CD4-positive, alpha-beta T cell (primary cell): ENCODE measurements at regions not wholly inside any gene's neighbourhood (a gene's known extent, or its start where the extent isn't known, plus 50 kb on each side); places are given as distances from the start of the nearest gene placed in this dataset.

Experiments
- ATAC-seq: fragments of 200-7000 bp; cut with Tn5 transposase; one replicate; pipeline ENCODE4 v1.10.0; 2022; ENCODE audit warnings: mild to moderate bottlenecking; ENCODE audit not compliant: poor library complexity
- CTCF ChIA-PET: fragments of 350-600 bp; sonication (Branson Sonifier 250); formaldehyde crosslinking; loops from one replicate; lab custom pipeline; 2021; ENCODE audit warnings: antibody characterized with exemption, inconsistent platforms; lab: Charles Lee
- POLR2A ChIA-PET: fragments of 350-600 bp; sonication (Branson Sonifier 250); formaldehyde crosslinking; loops from one replicate; lab custom pipeline; 2021; ENCODE audit warnings: antibody characterized with exemption, inconsistent platforms; lab: Charles Lee
- DNase-seq, 14 experiments: peaks; one replicate each; pipeline ENCODE4 v3.0.0-alpha.2; 2013 to 2020; ENCODE audit warnings: mixed read lengths in 2 of 14
- H3K27ac ChIP-seq, 2 donors: one replicate each; pipeline versions ENCODE4 v1.5.1 to v1.7.0; 2013; ENCODE audit warnings: low read length in 2 of 2, low read depth in 1 of 2, mild to moderate bottlenecking in 1 of 2
- H3K27me3 ChIP-seq, 2 experiments: 1 replicate in 1 of 2; 2 replicates in 1 of 2; pipeline versions ENCODE4 v1.6.1 to v1.7.0; 2013; ENCODE audit warnings: low read length in 2 of 2, control low read depth in 1 of 2, mild to moderate bottlenecking in 1 of 2, moderate library complexity in 1 of 2; ENCODE audit not compliant: insufficient read depth in 2 of 2, control insufficient read depth in 1 of 2
- H3K36me3 ChIP-seq: one replicate; pipeline ENCODE4 v1.6.1; 2013; ENCODE audit warnings: low read length, control low read depth; ENCODE audit not compliant: insufficient read depth
- H3K4me1 ChIP-seq: one replicate; pipeline ENCODE4 v1.6.1; 2013; ENCODE audit warnings: low read length, control low read depth; ENCODE audit not compliant: insufficient read depth
- H3K4me3 ChIP-seq: one replicate; pipeline ENCODE4 v1.5.1; 2013; ENCODE audit warnings: mild to moderate bottlenecking, low read length, moderate library complexity
- H3K9me3 ChIP-seq, 2 experiments: 1 replicate in 1 of 2; 2 replicates in 1 of 2; pipeline versions ENCODE4 v1.6.1 to v1.7.0; 2013; ENCODE audit warnings: low read length in 2 of 2, mild to moderate bottlenecking in 2 of 2, control low read depth in 1 of 2, moderate library complexity in 1 of 2; ENCODE audit not compliant: control insufficient read depth in 1 of 2, insufficient read depth in 1 of 2
- H3K27ac Mint-ChIP-seq: one replicate; pipeline ENCODE4 v1.8.0; 2020; ENCODE audit warnings: mixed read lengths
- H3K27me3 Mint-ChIP-seq: one replicate; pipeline ENCODE4 v1.8.0; 2021; ENCODE audit warnings: mixed read lengths
- H3K36me3 Mint-ChIP-seq: one replicate; pipeline ENCODE4 v1.8.0; 2021; ENCODE audit warnings: low read depth, mixed read lengths
- H3K4me1 Mint-ChIP-seq: one replicate; pipeline ENCODE4 v1.8.0; 2021; ENCODE audit warnings: low read depth, mixed read lengths
- H3K4me3 Mint-ChIP-seq: one replicate; pipeline ENCODE4 v1.8.0; 2020; ENCODE audit warnings: mild to moderate bottlenecking, mixed read lengths
- H3K9me3 Mint-ChIP-seq: one replicate; pipeline ENCODE4 v1.8.0; 2020; ENCODE audit warnings: mixed read lengths
- intact Hi-C, 2 experiments: fragments of 100-400 bp; cut with DNase I in 1 of 2; cut with micrococcal nuclease in 1 of 2; formaldehyde crosslinking; loops; one replicate each; pipeline versions ENCODE4 v1.15.1 to v1.9.0; 2023 to 2025; cut with DNase I, micrococcal nuclease
- TF ChIP-seq, protein P1 (sequence below): fragments of 200-600 bp; IDR thresholded peaks from one replicate; pipeline ENCODE4 v1.8.0; 2022; ENCODE audit warnings: antibody characterized with exemption, mild to moderate bottlenecking

DNA sequence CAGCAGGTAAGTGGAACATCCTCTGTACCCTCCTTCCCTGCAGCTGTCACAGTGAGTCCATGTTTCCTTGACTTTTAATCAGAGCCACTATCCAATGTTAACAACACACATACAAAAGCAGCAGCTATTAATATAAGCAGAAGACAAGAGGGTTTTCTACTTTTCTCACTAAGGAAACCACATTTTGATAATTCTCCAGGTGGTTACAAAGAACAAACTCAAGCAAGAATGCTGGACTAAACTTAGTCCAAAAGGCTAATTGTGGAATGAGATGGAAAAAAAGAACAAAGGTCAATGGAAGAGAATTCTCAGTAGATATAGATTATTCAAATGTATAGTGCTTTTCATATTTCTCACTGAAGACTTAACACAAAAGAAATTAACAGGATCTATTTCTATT, 176.9 kb upstream of the SLC39A10 start:
- Histone ChIP-seq H3K9me3 (no peaks in the 10 kb centered on the region), H3K27ac (no peak overlapping the region), H3K4me3 (no peak overlapping the region), H3K4me1 (peaks cover 3% of the 10 kb centered on the region), H3K36me3 (no peaks in the 10 kb centered on the region), H3K27me3 (no peaks in the 10 kb centered on the region)
- H3K4me3 Mint-ChIP-seq: no peak overlapping the region
- POLR2A ChIA-PET: no interaction called here
- peaks cover 13% of the 10 kb centered on the region for H3K4me1 Mint-ChIP-seq
- ATAC-seq: no peak
- H3K27ac Mint-ChIP-seq: no peak overlapping the region
- H3K9me3 Mint-ChIP-seq: no peaks in the 10 kb centered on the region
- no peaks in the 10 kb centered on the region for H3K36me3 Mint-ChIP-seq
- TF ChIP-seq, protein P1, sequence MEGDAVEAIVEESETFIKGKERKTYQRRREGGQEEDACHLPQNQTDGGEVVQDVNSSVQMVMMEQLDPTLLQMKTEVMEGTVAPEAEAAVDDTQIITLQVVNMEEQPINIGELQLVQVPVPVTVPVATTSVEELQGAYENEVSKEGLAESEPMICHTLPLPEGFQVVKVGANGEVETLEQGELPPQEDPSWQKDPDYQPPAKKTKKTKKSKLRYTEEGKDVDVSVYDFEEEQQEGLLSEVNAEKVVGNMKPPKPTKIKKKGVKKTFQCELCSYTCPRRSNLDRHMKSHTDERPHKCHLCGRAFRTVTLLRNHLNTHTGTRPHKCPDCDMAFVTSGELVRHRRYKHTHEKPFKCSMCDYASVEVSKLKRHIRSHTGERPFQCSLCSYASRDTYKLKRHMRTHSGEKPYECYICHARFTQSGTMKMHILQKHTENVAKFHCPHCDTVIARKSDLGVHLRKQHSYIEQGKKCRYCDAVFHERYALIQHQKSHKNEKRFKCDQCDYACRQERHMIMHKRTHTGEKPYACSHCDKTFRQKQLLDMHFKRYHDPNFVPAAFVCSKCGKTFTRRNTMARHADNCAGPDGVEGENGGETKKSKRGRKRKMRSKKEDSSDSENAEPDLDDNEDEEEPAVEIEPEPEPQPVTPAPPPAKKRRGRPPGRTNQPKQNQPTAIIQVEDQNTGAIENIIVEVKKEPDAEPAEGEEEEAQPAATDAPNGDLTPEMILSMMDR: no peak
- CTCF ChIA-PET: no interaction called here
- H3K27me3 Mint-ChIP-seq: no peaks in the 10 kb centered on the region
- intact Hi-C loops: no loop called here
- DNase-seq: no peak

DNA sequence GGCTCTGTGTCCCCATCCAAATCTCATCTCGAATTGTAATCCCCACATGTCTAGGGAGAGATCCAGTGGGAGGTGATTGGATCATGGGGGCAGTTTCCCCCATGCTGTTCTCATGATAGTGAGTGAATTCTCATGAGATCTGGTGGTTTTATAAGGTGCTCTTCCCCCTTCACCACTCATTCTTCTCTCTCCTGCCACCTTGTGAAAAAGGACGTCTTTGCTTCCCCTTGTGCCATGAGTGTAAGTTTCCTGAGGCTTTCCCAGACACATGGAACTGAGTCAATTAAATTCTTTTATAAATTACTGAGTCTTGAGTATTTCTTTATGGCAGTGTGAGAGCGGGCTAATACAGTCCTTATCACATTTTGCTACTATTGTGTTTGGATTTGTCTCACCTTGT, 177.6 kb upstream of the SLC39A10 start:
- DNase-seq: no peak
- H3K9me3 Mint-ChIP-seq: no peaks in the 10 kb centered on the region
- H3K36me3 Mint-ChIP-seq: no peaks in the 10 kb centered on the region
- no peak overlapping the region for H3K27ac ChIP-seq
- peaks cover 13% of the 10 kb centered on the region for H3K4me1 Mint-ChIP-seq
- no peaks in the 10 kb centered on the region for H3K27me3 ChIP-seq
- ATAC-seq: no peak
- no peak overlapping the region for H3K4me3 ChIP-seq
- TF ChIP-seq, protein P1: no peak
- H3K27me3 Mint-ChIP-seq: no peaks in the 10 kb centered on the region
- intact Hi-C loops: no loop called here
- ChIA-PET CTCF (no interaction called here), POLR2A (no interaction called here)
- H3K4me3 Mint-ChIP-seq: no peak overlapping the region
- peaks cover 3% of the 10 kb centered on the region for H3K4me1 ChIP-seq
- no peak overlapping the region for H3K27ac Mint-ChIP-seq
- no peaks in the 10 kb centered on the region for H3K9me3 ChIP-seq
- no peaks in the 10 kb centered on the region for H3K36me3 ChIP-seq

DNA sequence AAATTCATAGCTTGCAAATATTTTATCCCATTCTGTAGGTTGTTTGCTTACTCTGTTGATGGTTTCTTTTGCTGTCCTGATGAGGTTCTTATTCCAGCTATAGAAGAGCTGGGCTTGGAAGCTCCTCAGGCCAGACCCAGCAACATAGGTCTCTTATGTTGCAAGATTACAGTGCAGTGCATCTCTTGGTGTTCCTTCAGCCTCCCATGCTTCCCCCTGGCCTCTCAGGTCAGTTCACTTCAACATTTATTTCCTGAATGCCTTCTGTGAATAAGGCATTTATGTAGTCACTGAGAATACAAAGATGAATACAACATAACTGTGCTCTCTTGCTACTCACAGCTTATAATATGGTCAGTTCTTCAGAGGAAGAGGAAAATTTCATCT, 179.0 kb upstream of the SLC39A10 start:
- H3K4me3 Mint-ChIP-seq: no peak overlapping the region
- intact Hi-C loops: no loop called here
- no peak for DNase-seq
- no peak overlapping the region for H3K27ac Mint-ChIP-seq
- H3K9me3 ChIP-seq: no peaks in the 10 kb centered on the region
- H3K4me1 ChIP-seq: peaks cover 3% of the 10 kb centered on the region
- H3K27ac ChIP-seq: no peak overlapping the region
- CTCF ChIA-PET: interaction anchor here (1.6 kb wide), 1 partner anchor 9 kb away, joined by 3 read pairs; no protein-coding TSS in a partner anchor
- POLR2A ChIA-PET: no interaction called here
- no peak for ATAC-seq
- TF ChIP-seq, protein P1: no peak
- no peak overlapping the region for H3K4me3 ChIP-seq
- no peaks in the 10 kb centered on the region for H3K36me3 Mint-ChIP-seq
- no peaks in the 10 kb centered on the region for H3K27me3 ChIP-seq
- no peaks in the 10 kb centered on the region for H3K9me3 Mint-ChIP-seq
- peaks cover 13% of the 10 kb centered on the region for H3K4me1 Mint-ChIP-seq
- H3K36me3 ChIP-seq: no peaks in the 10 kb centered on the region
- no peaks in the 10 kb centered on the region for H3K27me3 Mint-ChIP-seq
